ENCODE measurements at regions not wholly inside any gene's neighbourhood (a gene's known extent, or its start where the extent isn't known, plus 50 kb on each side); places are given as distances from the start of the nearest gene placed in this dataset.

GRCh38 chr7:113649556-113649955 is 269.3 kb downstream of the PPP1R3A start:
- Histone ChIP-seq H3K27ac (no peak overlapping the region), H3K9me3 (no peaks in the 10 kb centered on the region), H3K27me3 (no peaks in the 10 kb centered on the region), H3K4me1 (no peaks in the 10 kb centered on the region), H3K9ac (ENCODE audit: low read depth in 2 of 2, low read length in 2 of 2) (no peak overlapping the region), H3K4me3 (no peak overlapping the region), H3K36me3 (no peaks in the 10 kb centered on the region)
- no peak for DNase-seq
- TF ChIP-seq CTCF (IDR thresholded peaks at IDR 0.05) = no peak
- intact Hi-C loops (cut with DNase I) = no loop called here

- no peaks in the 10 kb centered on the region for H3K36me3 ChIP-seq
- no peak overlapping the region for H3K27ac ChIP-seq
- H3K4me3 ChIP-seq = no peak overlapping the region
- intact Hi-C loops (cut with DNase I) = no loop called here
- no peak for TF ChIP-seq CTCF (IDR thresholded peaks at IDR 0.05)
- H3K4me1 ChIP-seq = no peaks in the 10 kb centered on the region
- no peak overlapping the region for H3K9ac ChIP-seq (ENCODE audit: low read depth in 2 of 2, low read length in 2 of 2)
- no peak for DNase-seq
- H3K27me3 ChIP-seq = no peaks in the 10 kb centered on the region
- no peaks in the 10 kb centered on the region for H3K9me3 ChIP-seq
Observed at GRCh38 chr7:113639221-113639620, 279.6 kb downstream of the PPP1R3A start.

GRCh38 chr7:113636727-113637421 is 281.9 kb downstream of the PPP1R3A start:
- H3K4me3 ChIP-seq = no peak overlapping the region
- no peaks in the 10 kb centered on the region for H3K4me1 ChIP-seq
- no peak overlapping the region for H3K27ac ChIP-seq
- H3K36me3 ChIP-seq = no peaks in the 10 kb centered on the region
- no peak for DNase-seq
- intact Hi-C loops (cut with DNase I) = no loop called here
- no peaks in the 10 kb centered on the region for H3K9me3 ChIP-seq
- H3K27me3 ChIP-seq = no peaks in the 10 kb centered on the region
- no peak overlapping the region for H3K9ac ChIP-seq (ENCODE audit: low read depth in 2 of 2, low read length in 2 of 2)
- no peak for TF ChIP-seq CTCF (IDR thresholded peaks at IDR 0.05)

DNA sequence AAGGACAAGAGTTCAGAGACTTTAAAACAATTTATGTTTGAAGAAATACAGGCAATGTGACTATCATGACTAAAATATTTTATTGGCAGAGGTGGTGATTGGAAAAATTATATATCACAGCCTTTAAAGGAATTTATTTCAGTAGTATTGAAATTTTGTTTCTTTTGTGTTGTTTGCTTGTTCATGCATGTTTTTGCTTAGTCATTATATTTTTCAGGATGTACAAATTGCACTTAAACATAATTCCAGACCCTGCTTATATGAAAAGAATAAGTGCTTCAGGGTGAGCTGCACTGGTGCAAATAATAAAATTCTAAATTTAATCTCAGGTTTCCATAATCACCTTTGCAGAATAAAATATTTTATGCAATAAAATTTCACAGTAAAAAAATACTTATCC is 283.3 kb downstream of the PPP1R3A start:
- no peaks in the 10 kb centered on the region for H3K9me3 ChIP-seq
- intact Hi-C loops (cut with DNase I) = no loop called here
- no peak for TF ChIP-seq CTCF (IDR thresholded peaks at IDR 0.05)
- no peaks in the 10 kb centered on the region for H3K27me3 ChIP-seq
- no peak overlapping the region for H3K9ac ChIP-seq (ENCODE audit: low read depth in 2 of 2, low read length in 2 of 2)
- H3K4me3 ChIP-seq = no peak overlapping the region
- H3K4me1 ChIP-seq = no peaks in the 10 kb centered on the region
- DNase-seq = no peak
- H3K36me3 ChIP-seq = no peaks in the 10 kb centered on the region
- no peak overlapping the region for H3K27ac ChIP-seq

DNA sequence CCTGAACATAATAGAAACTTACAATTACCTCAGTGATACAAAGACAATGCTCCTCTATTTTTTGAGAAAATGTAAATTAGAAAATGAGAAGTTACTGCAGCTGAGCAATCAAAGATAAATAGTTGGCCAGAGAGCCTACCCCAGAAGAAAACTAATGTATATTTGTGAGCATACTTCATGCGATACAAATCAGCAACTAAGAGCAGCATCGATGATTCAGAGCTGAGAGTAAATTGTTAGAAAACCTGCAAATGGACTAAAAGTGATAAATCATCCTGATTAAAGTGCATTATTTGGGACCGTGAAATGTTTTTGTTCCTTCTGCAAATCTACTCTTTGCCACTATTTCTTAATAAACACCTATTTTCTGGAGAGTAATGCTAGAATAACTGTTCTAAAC is 285.7 kb downstream of the PPP1R3A start:
- Histone ChIP-seq H3K4me1 (no peaks in the 10 kb centered on the region), H3K9ac (ENCODE audit: low read depth in 2 of 2, low read length in 2 of 2) (no peak overlapping the region), H3K4me3 (no peak overlapping the region), H3K27ac (no peak overlapping the region), H3K36me3 (no peaks in the 10 kb centered on the region), H3K9me3 (no peaks in the 10 kb centered on the region), H3K27me3 (no peaks in the 10 kb centered on the region)
- no peak for TF ChIP-seq CTCF (IDR thresholded peaks at IDR 0.05)
- no peak for DNase-seq
- intact Hi-C loops (cut with DNase I) = no loop called here
